ENCODE measurements at regions not wholly inside any gene's neighbourhood (a gene's known extent, or its start where the extent isn't known, plus 50 kb on each side); places are given as distances from the start of the nearest gene placed in this dataset.

GRCh38 chr1:208741296-208741695 lies 497.1 kb upstream of the PLXNA2 start:
- no peak for DNase-seq
- no peak for TF ChIP-seq CTCF (IDR thresholded peaks at IDR 0.05; ENCODE audit: low read depth, low read length)
- Histone ChIP-seq H3K4me3 (ENCODE audit: low read depth, low read length) (no peak overlapping the region), H3K9me3 (ENCODE audit: severe bottlenecking) (no peaks in the 10 kb centered on the region), H3K36me3 (no peaks in the 10 kb centered on the region), H3K27me3 (ENCODE audit: insufficient read depth, low read depth, severe bottlenecking) (no peaks in the 10 kb centered on the region), H3K27ac (no peak overlapping the region)

DNA sequence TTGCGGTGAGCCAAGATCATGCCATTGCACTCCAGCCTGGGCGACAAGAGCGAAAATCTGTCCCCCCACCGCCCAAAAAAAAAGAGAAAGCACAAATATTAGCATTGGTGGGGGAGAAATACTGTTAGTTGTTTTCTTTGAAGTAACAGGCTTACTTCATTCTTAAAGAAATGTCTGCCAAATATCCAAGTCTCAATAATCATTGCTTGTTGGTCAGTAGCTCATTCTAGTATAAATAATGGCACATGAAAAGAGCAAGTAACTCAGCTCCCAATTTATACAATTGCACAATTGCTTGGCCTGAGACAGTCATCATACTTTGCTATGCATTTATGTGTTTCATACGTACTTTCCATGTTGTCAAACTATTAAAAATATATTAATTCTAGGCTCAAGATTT lies 499.2 kb upstream of the PLXNA2 start:
- H3K9me3 ChIP-seq (ENCODE audit: severe bottlenecking): no peaks in the 10 kb centered on the region
- no peak overlapping the region for H3K27ac ChIP-seq
- TF ChIP-seq CTCF (IDR thresholded peaks at IDR 0.05; ENCODE audit: low read depth, low read length): no peak
- H3K4me3 ChIP-seq (ENCODE audit: low read depth, low read length): no peak overlapping the region
- H3K36me3 ChIP-seq: no peaks in the 10 kb centered on the region
- DNase-seq: no peak
- H3K27me3 ChIP-seq (ENCODE audit: insufficient read depth, low read depth, severe bottlenecking): no peaks in the 10 kb centered on the region

GRCh38 chr1:208747979-208748378 lies 503.8 kb upstream of the PLXNA2 start:
- Histone ChIP-seq H3K4me3 (ENCODE audit: low read depth, low read length) (no peak overlapping the region), H3K36me3 (no peaks in the 10 kb centered on the region), H3K27me3 (ENCODE audit: insufficient read depth, low read depth, severe bottlenecking) (no peaks in the 10 kb centered on the region), H3K27ac (no peak overlapping the region; the same call in 1 of the 2 replicates), H3K9me3 (ENCODE audit: severe bottlenecking) (no peaks in the 10 kb centered on the region)
- no peak for TF ChIP-seq CTCF (IDR thresholded peaks at IDR 0.05; ENCODE audit: low read depth, low read length)
- DNase-seq: no peak

DNA sequence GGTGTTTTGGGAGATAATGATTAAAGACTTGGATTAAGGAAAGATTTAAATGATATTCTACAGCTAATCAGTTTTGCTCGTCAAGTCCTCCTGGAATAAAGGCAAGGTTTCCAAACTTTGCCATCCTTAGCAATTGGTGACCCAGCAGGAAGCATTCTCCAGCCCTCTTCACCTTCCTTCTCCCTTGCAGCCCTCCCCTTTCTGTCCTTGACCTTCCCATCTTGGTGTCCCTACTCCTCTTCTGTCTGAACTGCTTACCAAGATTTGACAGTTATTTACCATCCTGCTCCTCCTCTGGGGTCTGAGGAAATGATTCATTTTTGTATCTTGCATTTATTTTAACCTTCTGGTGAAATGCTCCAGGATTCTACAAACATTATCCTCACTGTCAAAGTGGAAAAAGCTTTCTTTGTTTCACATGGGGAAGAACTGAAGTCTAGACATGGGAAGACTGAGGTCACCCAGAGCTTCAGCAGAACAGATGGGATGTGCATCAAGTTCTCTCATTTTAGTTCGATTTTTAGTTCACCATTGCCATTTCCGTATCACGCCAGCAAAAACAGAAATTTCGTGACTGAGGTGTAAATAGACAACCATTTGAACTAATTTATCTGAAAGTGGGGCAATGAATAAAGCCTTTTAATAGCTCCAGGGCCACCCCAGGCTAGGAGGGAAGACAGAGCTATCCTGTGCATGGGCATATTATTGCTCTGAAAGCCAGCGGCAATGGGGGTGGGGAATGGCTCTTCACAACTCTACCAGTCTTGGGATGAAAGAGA lies 504.4 kb upstream of the PLXNA2 start:
- H3K27ac ChIP-seq: no peak overlapping the region

GRCh38 chr1:208756339-208756981 lies 512.3 kb upstream of the PLXNA2 start:
- no peak overlapping the region for H3K27ac ChIP-seq
- H3K36me3 ChIP-seq: no peaks in the 10 kb centered on the region
- H3K4me3 ChIP-seq (ENCODE audit: low read depth, low read length): no peak overlapping the region
- DNase-seq: no peak
- no peak for TF ChIP-seq CTCF (IDR thresholded peaks at IDR 0.05; ENCODE audit: low read depth, low read length)
- no peaks in the 10 kb centered on the region for H3K9me3 ChIP-seq (ENCODE audit: severe bottlenecking)
- no peaks in the 10 kb centered on the region for H3K27me3 ChIP-seq (ENCODE audit: insufficient read depth, low read depth, severe bottlenecking)

More for the DNA sequence above, 504.4 kb upstream of the PLXNA2 start:
- Histone ChIP-seq H3K9me3 (ENCODE audit: severe bottlenecking) (no peaks in the 10 kb centered on the region), H3K36me3 (no peaks in the 10 kb centered on the region), H3K27me3 (ENCODE audit: insufficient read depth, low read depth, severe bottlenecking) (no peaks in the 10 kb centered on the region), H3K4me3 (ENCODE audit: low read depth, low read length) (no peak overlapping the region)
- TF ChIP-seq CTCF (IDR thresholded peaks at IDR 0.05; ENCODE audit: low read depth, low read length): no peak
- no peak for DNase-seq

All from WERI-Rb-1 (cell line).